Retinal pigment epithelial cell (primary cell): ENCODE measurements at regions not wholly inside any gene's neighbourhood (a gene's known extent, or its start where the extent isn't known, plus 50 kb on each side); places are given as distances from the start of the nearest gene placed in this dataset.
A peak's percentile ranks its signal among the peaks of the same experiment; 100 is the strongest.

Experiments
- DNase-seq: peaks from one replicate; pipeline ENCODE4 v3.0.0-alpha.2; 2010; ENCODE audit warnings: low read depth
- H3K4me3 ChIP-seq: 2 replicates; pipeline ENCODE4 v1.5.1; 2011; ENCODE audit warnings: mild to moderate bottlenecking, low read length, control low read depth, moderate library complexity
- CTCF ChIP-seq: conservative IDR thresholded peaks from 2 replicates; pipeline ENCODE4 v1.5.1; 2011; ENCODE audit warnings: low read depth, low read length, control low read depth, inconsistent platforms

- TF ChIP-seq CTCF: no peak
- H3K4me3 ChIP-seq: no peak overlapping the region
- no peak for DNase-seq
Observed at GRCh38 chrX:97847885-97848679, 964.4 kb downstream of the RPA4 start.

DNA sequence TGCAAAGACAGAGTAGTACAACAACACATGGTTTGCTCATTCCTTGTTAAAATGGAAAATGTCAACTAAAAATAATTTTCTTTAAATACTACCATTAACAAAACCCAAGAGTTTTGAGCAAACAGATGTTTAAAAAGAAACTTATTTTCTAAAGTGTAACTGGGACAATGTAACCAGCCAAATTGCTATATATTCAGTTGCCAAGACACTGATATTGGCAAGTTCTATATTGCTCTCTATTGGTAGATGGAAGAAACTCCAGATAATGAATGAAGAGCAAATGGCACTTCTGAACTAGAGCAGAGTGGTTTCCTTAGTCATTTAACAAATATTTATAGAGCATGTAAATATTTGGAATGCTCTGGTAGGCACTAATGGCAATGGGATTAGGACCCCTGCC lies 966.2 kb downstream of the RPA4 start:
- no peak for DNase-seq
- H3K4me3 ChIP-seq: no peak overlapping the region
- no peak for TF ChIP-seq CTCF

- TF ChIP-seq CTCF: no peak
- H3K4me3 ChIP-seq: no peak overlapping the region
- no peak for DNase-seq
Observed at GRCh38 chrX:97850911-97851310, 967.2 kb downstream of the RPA4 start.

DNA sequence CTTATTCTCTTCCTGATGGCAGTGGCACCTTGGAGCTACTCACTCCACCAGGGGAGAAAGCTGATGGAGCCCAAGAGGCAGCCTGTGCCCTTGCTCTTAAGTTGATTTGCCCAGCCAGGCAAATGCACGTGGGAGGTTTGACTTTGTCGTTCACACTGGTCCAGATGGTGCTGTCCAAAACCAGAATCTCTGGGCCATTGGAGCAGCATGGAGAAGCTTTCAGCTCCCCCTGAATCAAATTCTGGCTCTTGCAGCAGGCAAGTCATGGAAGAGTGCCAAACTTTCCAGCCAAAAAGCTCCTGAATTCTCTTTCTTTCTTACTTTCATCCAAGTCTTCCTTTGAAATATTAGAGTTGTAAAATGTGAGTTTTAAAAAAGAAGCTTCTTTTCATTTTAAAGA lies 970.4 kb downstream of the RPA4 start:
- no peak overlapping the region for H3K4me3 ChIP-seq
- TF ChIP-seq CTCF: no peak
- no peak for DNase-seq

GRCh38 chrX:97858592-97858991 lies 974.9 kb downstream of the RPA4 start:
- no peak overlapping the region for H3K4me3 ChIP-seq
- DNase-seq: peak; percentile 52
- TF ChIP-seq CTCF: no peak

DNA sequence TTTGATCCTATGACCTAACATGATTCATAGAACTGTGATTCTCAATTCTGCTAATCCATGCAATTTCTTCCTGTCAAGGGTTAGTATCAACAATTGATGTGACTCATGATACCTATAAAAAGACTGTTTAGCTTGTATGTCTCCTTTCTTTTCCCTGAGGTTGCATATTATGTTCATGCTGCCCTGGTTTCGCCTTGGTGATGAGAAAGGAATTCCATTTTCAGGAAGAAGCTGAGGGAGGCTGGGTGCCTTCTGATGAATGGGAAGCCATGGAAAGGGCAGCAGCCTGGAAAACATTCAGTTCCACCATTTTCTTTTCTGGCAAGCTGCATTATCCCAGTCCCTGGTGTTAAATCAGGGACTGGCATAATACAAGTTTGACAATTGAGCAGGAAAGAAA lies 976.5 kb downstream of the RPA4 start:
- no peak for DNase-seq
- no peak for TF ChIP-seq CTCF
- no peak overlapping the region for H3K4me3 ChIP-seq

- no peak for TF ChIP-seq CTCF
- no peak for DNase-seq
- H3K4me3 ChIP-seq: no peak overlapping the region
Observed at GRCh38 chrX:97863261-97863660, 979.6 kb downstream of the RPA4 start.
